Neural crest cell (in vitro differentiated cells): ENCODE measurements at regions not wholly inside any gene's neighbourhood (a gene's known extent, or its start where the extent isn't known, plus 50 kb on each side); places are given as distances from the start of the nearest gene placed in this dataset.
A peak's percentile ranks its signal among the peaks of the same experiment; 100 is the strongest.

Experiments used
- DNase-seq: peaks from one replicate; pipeline ENCODE4 v3.0.0; 2021; ENCODE audit warnings: low read depth, mixed read lengths, low spot score
- H3K27ac Mint-ChIP-seq: one replicate; pipeline ENCODE4 v1.8.0; 2021; ENCODE audit warnings: mild to moderate bottlenecking, mixed read lengths; ENCODE audit not compliant: unreplicated experiment
- H3K27me3 Mint-ChIP-seq: 2 replicates; pipeline ENCODE4 v1.8.0; 2021; ENCODE audit warnings: low read depth, mild to moderate bottlenecking, mixed read lengths
- H3K36me3 Mint-ChIP-seq: 2 replicates; pipeline ENCODE4 v1.8.0; 2021; ENCODE audit warnings: low read depth, mild to moderate bottlenecking, mixed read lengths
- H3K4me1 Mint-ChIP-seq: 2 replicates; pipeline ENCODE4 v1.8.0; 2021; ENCODE audit warnings: mixed read lengths
- H3K4me3 Mint-ChIP-seq: one replicate; pipeline ENCODE4 v1.8.0; 2021; ENCODE audit warnings: mild to moderate bottlenecking, mixed read lengths
- H3K9me3 Mint-ChIP-seq: 2 replicates; pipeline ENCODE4 v1.8.0; 2021; ENCODE audit warnings: mixed read lengths
- TF ChIP-seq, protein P1 (sequence below): fragments of 200-600 bp; sonication (generic); conservative IDR thresholded peaks from 2 replicates; pipeline ENCODE4 v1.5.0; 2021; ENCODE audit warnings: antibody characterized with exemption, mild to moderate bottlenecking

GRCh38 chr7:136143271-136143670, 166.1 kb upstream of the MTPN start:
- DNase-seq, result no peak
- Mint-ChIP-seq H3K4me3 (no peak overlapping the region), H3K9me3 (no peaks in the 10 kb centered on the region), H3K27me3 (no peaks in the 10 kb centered on the region), H3K27ac (no peak overlapping the region), H3K4me1 (peaks cover 6% of the 10 kb centered on the region), H3K36me3 (no peaks in the 10 kb centered on the region)
- TF ChIP-seq, protein P1, sequence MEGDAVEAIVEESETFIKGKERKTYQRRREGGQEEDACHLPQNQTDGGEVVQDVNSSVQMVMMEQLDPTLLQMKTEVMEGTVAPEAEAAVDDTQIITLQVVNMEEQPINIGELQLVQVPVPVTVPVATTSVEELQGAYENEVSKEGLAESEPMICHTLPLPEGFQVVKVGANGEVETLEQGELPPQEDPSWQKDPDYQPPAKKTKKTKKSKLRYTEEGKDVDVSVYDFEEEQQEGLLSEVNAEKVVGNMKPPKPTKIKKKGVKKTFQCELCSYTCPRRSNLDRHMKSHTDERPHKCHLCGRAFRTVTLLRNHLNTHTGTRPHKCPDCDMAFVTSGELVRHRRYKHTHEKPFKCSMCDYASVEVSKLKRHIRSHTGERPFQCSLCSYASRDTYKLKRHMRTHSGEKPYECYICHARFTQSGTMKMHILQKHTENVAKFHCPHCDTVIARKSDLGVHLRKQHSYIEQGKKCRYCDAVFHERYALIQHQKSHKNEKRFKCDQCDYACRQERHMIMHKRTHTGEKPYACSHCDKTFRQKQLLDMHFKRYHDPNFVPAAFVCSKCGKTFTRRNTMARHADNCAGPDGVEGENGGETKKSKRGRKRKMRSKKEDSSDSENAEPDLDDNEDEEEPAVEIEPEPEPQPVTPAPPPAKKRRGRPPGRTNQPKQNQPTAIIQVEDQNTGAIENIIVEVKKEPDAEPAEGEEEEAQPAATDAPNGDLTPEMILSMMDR, result no peak

- H3K36me3 Mint-ChIP-seq, result no peaks in the 10 kb centered on the region
- no peak overlapping the region for H3K4me3 Mint-ChIP-seq
- H3K27ac Mint-ChIP-seq, result no peak overlapping the region
- TF ChIP-seq, protein P1, result no peak
- no peaks in the 10 kb centered on the region for H3K9me3 Mint-ChIP-seq
- no peaks in the 10 kb centered on the region for H3K27me3 Mint-ChIP-seq
- no peak for DNase-seq
- peaks cover 6% of the 10 kb centered on the region for H3K4me1 Mint-ChIP-seq
Observed at GRCh38 chr7:136142583-136142982, 165.4 kb upstream of the MTPN start.

DNA sequence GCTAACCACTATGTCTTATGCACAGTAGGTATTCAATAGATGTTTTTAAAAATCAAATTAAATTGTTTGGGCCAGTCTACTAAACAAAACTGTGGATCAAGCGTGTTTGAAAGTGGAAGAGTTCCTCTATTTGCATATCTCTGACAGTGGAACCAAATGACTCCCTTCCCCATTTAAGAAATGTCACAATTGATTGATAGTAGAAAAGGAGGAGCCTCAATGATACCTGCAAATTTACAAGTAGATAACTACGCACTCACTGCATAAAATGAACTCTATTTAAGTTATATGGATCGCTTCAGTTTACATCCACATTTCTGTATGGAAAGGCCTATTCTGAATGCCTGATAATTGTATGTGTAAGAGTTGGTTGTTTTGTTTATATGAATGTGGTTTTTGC, 163.3 kb upstream of the MTPN start:
- DNase-seq, result no peak
- no peaks in the 10 kb centered on the region for H3K36me3 Mint-ChIP-seq
- no peak overlapping the region for H3K4me3 Mint-ChIP-seq
- H3K27me3 Mint-ChIP-seq, result no peaks in the 10 kb centered on the region
- no peak overlapping the region for H3K27ac Mint-ChIP-seq
- TF ChIP-seq, protein P1, result no peak
- H3K4me1 Mint-ChIP-seq, result peaks cover 14% of the 10 kb centered on the region
- H3K9me3 Mint-ChIP-seq, result no peaks in the 10 kb centered on the region

GRCh38 chr7:136139417-136139816, 162.3 kb upstream of the MTPN start:
- no peak for DNase-seq
- Mint-ChIP-seq H3K27me3 (no peaks in the 10 kb centered on the region), H3K27ac (no peak overlapping the region), H3K4me3 (no peak overlapping the region), H3K36me3 (no peaks in the 10 kb centered on the region), H3K9me3 (no peaks in the 10 kb centered on the region), H3K4me1 (peaks cover 19% of the 10 kb centered on the region)
- TF ChIP-seq, protein P1, result no peak

DNA sequence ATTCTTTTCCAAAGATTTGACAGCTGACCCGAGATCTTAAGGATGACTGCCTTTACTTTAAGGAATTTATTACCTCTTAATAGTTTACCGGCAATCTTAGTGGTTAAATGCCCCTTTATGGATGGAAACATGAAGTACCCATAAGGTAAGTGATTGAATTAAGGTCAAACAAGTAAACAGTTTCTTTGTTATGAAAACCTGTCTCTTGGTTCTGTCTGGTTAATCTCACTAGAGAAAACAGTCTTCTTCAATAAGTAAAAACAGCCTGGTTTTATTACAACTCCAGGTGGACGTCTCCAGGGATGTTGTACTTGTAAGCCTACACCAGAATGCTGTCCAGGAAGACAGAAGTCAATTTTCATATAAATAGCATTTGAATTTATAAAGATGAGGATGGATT, 161.8 kb upstream of the MTPN start:
- Mint-ChIP-seq H3K9me3 (no peaks in the 10 kb centered on the region), H3K4me3 (no peak overlapping the region), H3K27ac (no peak overlapping the region), H3K36me3 (no peaks in the 10 kb centered on the region), H3K27me3 (no peaks in the 10 kb centered on the region), H3K4me1 (peaks cover 22% of the 10 kb centered on the region)
- TF ChIP-seq, protein P1, result no peak
- no peak for DNase-seq

DNA sequence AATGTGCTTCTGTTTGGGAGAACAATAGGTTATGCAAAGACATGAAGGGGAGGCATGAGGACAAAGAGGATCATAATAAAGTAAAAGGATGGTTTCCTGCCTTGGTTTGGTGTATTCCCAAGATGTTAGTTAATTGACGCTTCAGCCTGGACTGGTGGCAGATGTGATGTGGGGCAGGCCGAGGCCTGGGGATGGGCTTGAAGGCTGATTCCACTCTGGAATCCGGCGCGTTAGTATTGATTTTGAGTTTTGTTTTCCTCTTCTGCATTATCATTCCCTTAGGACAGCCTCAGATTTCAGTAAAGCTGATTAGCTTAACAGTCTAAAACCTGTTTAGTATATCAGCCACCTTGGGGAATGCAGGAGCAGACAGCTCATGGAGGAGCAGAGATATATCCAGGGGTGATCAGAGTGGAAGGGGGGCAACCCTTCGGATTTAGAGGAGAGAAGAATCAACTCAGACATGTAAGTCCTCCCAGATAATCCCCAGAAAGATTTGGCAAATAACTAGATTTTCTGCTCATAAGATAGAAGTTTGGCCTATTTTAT, 159.8 kb upstream of the MTPN start:
- Mint-ChIP-seq H3K4me3 (peak overlapping the region; percentile 11), H3K27me3 (no peaks in the 10 kb centered on the region), H3K4me1 (peaks cover 31% of the 10 kb centered on the region), H3K27ac (no peak overlapping the region), H3K9me3 (no peaks in the 10 kb centered on the region), H3K36me3 (no peaks in the 10 kb centered on the region)
- DNase-seq, result no peak
- TF ChIP-seq, protein P1, result no peak
